ENCODE measurements at regions not wholly inside any gene's neighbourhood (a gene's known extent, or its start where the extent isn't known, plus 50 kb on each side); places are given as distances from the start of the nearest gene placed in this dataset.

GRCh38 chr15:94951538-94951937, 720.2 kb downstream of the MCTP2 start:
- TF ChIP-seq CTCF (IDR thresholded peaks at IDR 0.05; ENCODE audit: low read depth, low read length) (no peak), EZH2phosphoT487 (IDR thresholded peaks at IDR 0.05; ENCODE audit: low read depth) (no peak)
- Histone ChIP-seq H3K27me3 (ENCODE audit: low read depth, low read length) (no peaks in the 10 kb centered on the region), H3K9me3 (ENCODE audit: insufficient read depth, low read length) (0 out of 2 replicates have a peak, but pooled peaks cover 3% of the 10 kb centered on the region), H3K4me1 (ENCODE audit: low read length) (no peaks in the 10 kb centered on the region), H4K20me1 (ENCODE audit: insufficient read depth, low read length) (no peaks in the 10 kb centered on the region), H3K27ac (ENCODE audit: low read length) (no peak overlapping the region), H3K9ac (ENCODE audit: low read length) (no peak overlapping the region), H2AFZ (ENCODE audit: low read depth, low read length) (no peak overlapping the region), H3K4me2 (ENCODE audit: low read length) (no peak overlapping the region), H3K4me3 (ENCODE audit: low read length) (no peak overlapping the region), H3K36me3 (replicated peaks; ENCODE audit: low read depth, low read length) (no peaks in the 10 kb centered on the region), H3K79me2 (ENCODE audit: low read length) (no peaks in the 10 kb centered on the region)

GRCh38 chr15:94963953-94964352, 732.6 kb downstream of the MCTP2 start:
- no peaks in the 10 kb centered on the region for H3K27me3 ChIP-seq (ENCODE audit: low read depth, low read length)
- H3K79me2 ChIP-seq (ENCODE audit: low read length): no peaks in the 10 kb centered on the region
- H3K4me2 ChIP-seq (ENCODE audit: low read length): no peak overlapping the region
- no peak overlapping the region for H3K27ac ChIP-seq (ENCODE audit: low read length)
- no peaks in the 10 kb centered on the region for H3K4me1 ChIP-seq (ENCODE audit: low read length)
- H3K4me3 ChIP-seq (ENCODE audit: low read length): no peak overlapping the region
- no peaks in the 10 kb centered on the region for H3K36me3 ChIP-seq (replicated peaks; ENCODE audit: low read depth, low read length)
- no peaks in the 10 kb centered on the region for H4K20me1 ChIP-seq (ENCODE audit: insufficient read depth, low read length)
- H3K9me3 ChIP-seq (ENCODE audit: insufficient read depth, low read length): no peaks in the 10 kb centered on the region
- no peak overlapping the region for H3K9ac ChIP-seq (ENCODE audit: low read length)
- no peak for TF ChIP-seq CTCF (IDR thresholded peaks at IDR 0.05; ENCODE audit: low read depth, low read length)
- no peak for TF ChIP-seq EZH2phosphoT487 (IDR thresholded peaks at IDR 0.05; ENCODE audit: low read depth)
- H2AFZ ChIP-seq (ENCODE audit: low read depth, low read length): no peak overlapping the region

GRCh38 chr15:94965593-94965992, 734.2 kb downstream of the MCTP2 start:
- Histone ChIP-seq H3K79me2 (ENCODE audit: low read length) (no peaks in the 10 kb centered on the region), H3K27me3 (ENCODE audit: low read depth, low read length) (no peaks in the 10 kb centered on the region), H4K20me1 (ENCODE audit: insufficient read depth, low read length) (no peaks in the 10 kb centered on the region), H3K4me3 (ENCODE audit: low read length) (no peak overlapping the region), H3K4me1 (ENCODE audit: low read length) (no peaks in the 10 kb centered on the region), H2AFZ (ENCODE audit: low read depth, low read length) (no peak overlapping the region), H3K27ac (ENCODE audit: low read length) (no peak overlapping the region), H3K36me3 (replicated peaks; ENCODE audit: low read depth, low read length) (no peaks in the 10 kb centered on the region), H3K9me3 (ENCODE audit: insufficient read depth, low read length) (no peaks in the 10 kb centered on the region), H3K9ac (ENCODE audit: low read length) (no peak overlapping the region), H3K4me2 (ENCODE audit: low read length) (no peak overlapping the region)
- TF ChIP-seq EZH2phosphoT487 (IDR thresholded peaks at IDR 0.05; ENCODE audit: low read depth) (no peak), CTCF (IDR thresholded peaks at IDR 0.05; ENCODE audit: low read depth, low read length) (no peak)

- H3K9me3 ChIP-seq (ENCODE audit: insufficient read depth, low read length): no peaks in the 10 kb centered on the region
These were observed 736.8 kb downstream of the MCTP2 start for GRCh38 chr15:94968133-94968532.

More at GRCh38 chr15:94968133-94968532, 736.8 kb downstream of the MCTP2 start:
- Histone ChIP-seq H3K79me2 (ENCODE audit: low read length) (no peaks in the 10 kb centered on the region), H2AFZ (ENCODE audit: low read depth, low read length) (no peak overlapping the region), H4K20me1 (ENCODE audit: insufficient read depth, low read length) (no peaks in the 10 kb centered on the region), H3K4me2 (ENCODE audit: low read length) (no peak overlapping the region), H3K4me3 (ENCODE audit: low read length) (no peak overlapping the region), H3K9ac (ENCODE audit: low read length) (no peak overlapping the region), H3K27ac (ENCODE audit: low read length) (no peak overlapping the region), H3K4me1 (ENCODE audit: low read length) (no peaks in the 10 kb centered on the region), H3K36me3 (replicated peaks; ENCODE audit: low read depth, low read length) (no peaks in the 10 kb centered on the region), H3K27me3 (ENCODE audit: low read depth, low read length) (no peaks in the 10 kb centered on the region)
- TF ChIP-seq CTCF (IDR thresholded peaks at IDR 0.05; ENCODE audit: low read depth, low read length) (no peak), EZH2phosphoT487 (IDR thresholded peaks at IDR 0.05; ENCODE audit: low read depth) (no peak)

Data from OCI-LY3 (cell line).